ENCODE measurements at regions not wholly inside any gene's neighbourhood (a gene's known extent, or its start where the extent isn't known, plus 50 kb on each side); places are given as distances from the start of the nearest gene placed in this dataset.
"Not testable (repeated sequence)": the region's sequence is repeated elsewhere in the genome, so short reads cannot be mapped to it uniquely, and the experiment has no call there.

DNA sequence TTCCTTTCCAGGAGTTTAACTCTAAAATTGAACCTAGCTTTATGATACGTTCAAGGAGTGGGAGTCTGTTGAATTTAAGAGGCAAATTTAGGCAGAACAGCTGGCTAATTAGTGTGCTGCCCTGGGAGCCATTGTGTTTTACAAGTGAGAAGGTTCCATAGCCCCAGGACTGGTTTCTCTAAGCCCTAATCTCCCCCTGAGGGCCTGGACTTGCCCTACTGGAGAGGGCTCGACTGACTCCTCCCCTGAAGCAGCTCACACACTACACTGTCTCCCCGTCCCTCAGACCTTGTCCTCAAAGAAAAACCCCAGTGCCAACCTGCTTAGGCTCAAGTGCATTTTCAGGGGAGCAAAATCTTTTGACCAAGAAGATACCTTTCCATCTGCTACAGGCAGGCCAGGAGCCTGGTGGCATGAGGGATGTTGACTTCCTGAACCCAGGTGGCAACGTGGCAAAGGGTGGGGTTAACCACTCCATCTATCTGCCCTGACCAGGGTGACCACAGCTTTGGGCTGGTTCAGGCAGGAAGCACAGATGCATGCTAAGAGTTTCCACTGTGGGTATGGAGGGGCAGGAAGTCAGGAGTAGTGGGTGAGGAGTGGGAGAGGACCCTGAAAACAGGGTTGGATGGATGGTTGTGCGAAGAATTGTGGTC, 68.9 kb upstream of the CARD11 start:
- Histone ChIP-seq H3K4me3 (no peak overlapping the region), H3K36me3 (no peaks in the 10 kb centered on the region), H3K27me3 (peaks cover 0 to under 1% of the 10 kb centered on the region in 2 donors), H3K27ac (no peak overlapping the region), H3K9me3 (peaks cover 15 to 18% of the 10 kb centered on the region in 2 donors), H3K4me1 (no peaks in the 10 kb centered on the region)
- DNase-seq (ENCODE audit: low spot score in 2 of 2), result peak in 1 of 2 donors; percentile 25
- TF ChIP-seq POLR2A (IDR thresholded peaks at IDR 0.05), result no peak
- no peak for TF ChIP-seq POLR2AphosphoS5 (IDR thresholded peaks at IDR 0.05)
- TF ChIP-seq, protein P1, sequence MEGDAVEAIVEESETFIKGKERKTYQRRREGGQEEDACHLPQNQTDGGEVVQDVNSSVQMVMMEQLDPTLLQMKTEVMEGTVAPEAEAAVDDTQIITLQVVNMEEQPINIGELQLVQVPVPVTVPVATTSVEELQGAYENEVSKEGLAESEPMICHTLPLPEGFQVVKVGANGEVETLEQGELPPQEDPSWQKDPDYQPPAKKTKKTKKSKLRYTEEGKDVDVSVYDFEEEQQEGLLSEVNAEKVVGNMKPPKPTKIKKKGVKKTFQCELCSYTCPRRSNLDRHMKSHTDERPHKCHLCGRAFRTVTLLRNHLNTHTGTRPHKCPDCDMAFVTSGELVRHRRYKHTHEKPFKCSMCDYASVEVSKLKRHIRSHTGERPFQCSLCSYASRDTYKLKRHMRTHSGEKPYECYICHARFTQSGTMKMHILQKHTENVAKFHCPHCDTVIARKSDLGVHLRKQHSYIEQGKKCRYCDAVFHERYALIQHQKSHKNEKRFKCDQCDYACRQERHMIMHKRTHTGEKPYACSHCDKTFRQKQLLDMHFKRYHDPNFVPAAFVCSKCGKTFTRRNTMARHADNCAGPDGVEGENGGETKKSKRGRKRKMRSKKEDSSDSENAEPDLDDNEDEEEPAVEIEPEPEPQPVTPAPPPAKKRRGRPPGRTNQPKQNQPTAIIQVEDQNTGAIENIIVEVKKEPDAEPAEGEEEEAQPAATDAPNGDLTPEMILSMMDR (IDR thresholded peaks at IDR 0.05), result no peak
- intact Hi-C loops (cut with DNase I; ENCODE audit: low total_unique reads), result no loop called here

DNA sequence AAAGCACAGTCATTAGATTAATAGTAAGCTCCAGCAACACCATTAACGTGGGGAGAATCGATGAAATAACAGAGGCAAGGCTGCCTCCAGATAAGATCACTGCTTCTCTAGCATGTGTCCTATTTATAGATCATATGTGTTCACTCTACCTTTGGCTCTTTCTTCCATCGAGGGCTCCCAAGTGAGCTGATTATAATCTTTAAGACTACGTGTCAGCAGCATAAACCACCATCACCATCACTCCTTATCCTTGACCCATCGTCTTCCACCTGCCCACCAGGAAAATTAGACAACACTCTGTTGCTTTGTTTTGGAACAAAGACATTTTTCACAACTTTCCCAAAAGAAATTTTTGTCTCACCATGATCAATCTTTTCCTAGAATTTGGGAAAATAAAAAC, 71.2 kb upstream of the CARD11 start:
- intact Hi-C loops (cut with DNase I; ENCODE audit: low total_unique reads), result no loop called here
- DNase-seq (ENCODE audit: low spot score in 2 of 2), result no peak
- H3K36me3 ChIP-seq, result no peaks in the 10 kb centered on the region
- H3K4me1 ChIP-seq, result no peaks in the 10 kb centered on the region
- no peak overlapping the region for H3K27ac ChIP-seq
- H3K27me3 ChIP-seq, result peaks cover 0 to 4% of the 10 kb centered on the region in 2 donors
- H3K9me3 ChIP-seq, result peaks cover 7 to 12% of the 10 kb centered on the region in 2 donors
- TF ChIP-seq POLR2A (IDR thresholded peaks at IDR 0.05), result no peak
- H3K4me3 ChIP-seq, result no peak overlapping the region

DNA sequence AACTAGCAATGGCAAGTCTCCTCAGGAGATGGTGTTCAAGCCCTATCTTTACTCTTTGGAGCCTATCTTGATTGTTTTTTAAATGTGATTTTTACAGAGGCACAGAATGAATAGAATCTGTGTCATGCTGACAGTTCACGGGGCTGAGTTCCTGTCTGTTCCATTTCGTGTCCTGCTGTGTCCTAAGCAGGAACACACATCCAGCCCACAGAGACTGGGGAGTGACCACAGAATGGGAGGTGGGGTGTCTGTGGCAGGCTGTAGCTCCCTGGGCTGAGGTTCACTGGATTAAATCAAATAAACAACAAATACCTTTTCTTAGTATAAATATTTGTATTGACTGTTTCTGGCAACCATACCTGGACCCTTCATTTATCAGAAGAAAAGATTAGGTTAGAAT, 73.4 kb upstream of the CARD11 start:
- H3K4me3 ChIP-seq, result no peak overlapping the region
- no peaks in the 10 kb centered on the region for H3K36me3 ChIP-seq
- no peaks in the 10 kb centered on the region for H3K4me1 ChIP-seq
- TF ChIP-seq POLR2A (IDR thresholded peaks at IDR 0.05), result no peak
- TF ChIP-seq, protein P1 (IDR thresholded peaks at IDR 0.05), result no peak
- intact Hi-C loops (cut with DNase I; ENCODE audit: low total_unique reads), result no loop called here
- DNase-seq (ENCODE audit: low spot score in 2 of 2), result no peak
- peaks cover 0 to 4% of the 10 kb centered on the region in 2 donors for H3K27me3 ChIP-seq
- peaks cover 7 to 15% of the 10 kb centered on the region in 2 donors for H3K9me3 ChIP-seq
- H3K27ac ChIP-seq, result no peak overlapping the region

DNA sequence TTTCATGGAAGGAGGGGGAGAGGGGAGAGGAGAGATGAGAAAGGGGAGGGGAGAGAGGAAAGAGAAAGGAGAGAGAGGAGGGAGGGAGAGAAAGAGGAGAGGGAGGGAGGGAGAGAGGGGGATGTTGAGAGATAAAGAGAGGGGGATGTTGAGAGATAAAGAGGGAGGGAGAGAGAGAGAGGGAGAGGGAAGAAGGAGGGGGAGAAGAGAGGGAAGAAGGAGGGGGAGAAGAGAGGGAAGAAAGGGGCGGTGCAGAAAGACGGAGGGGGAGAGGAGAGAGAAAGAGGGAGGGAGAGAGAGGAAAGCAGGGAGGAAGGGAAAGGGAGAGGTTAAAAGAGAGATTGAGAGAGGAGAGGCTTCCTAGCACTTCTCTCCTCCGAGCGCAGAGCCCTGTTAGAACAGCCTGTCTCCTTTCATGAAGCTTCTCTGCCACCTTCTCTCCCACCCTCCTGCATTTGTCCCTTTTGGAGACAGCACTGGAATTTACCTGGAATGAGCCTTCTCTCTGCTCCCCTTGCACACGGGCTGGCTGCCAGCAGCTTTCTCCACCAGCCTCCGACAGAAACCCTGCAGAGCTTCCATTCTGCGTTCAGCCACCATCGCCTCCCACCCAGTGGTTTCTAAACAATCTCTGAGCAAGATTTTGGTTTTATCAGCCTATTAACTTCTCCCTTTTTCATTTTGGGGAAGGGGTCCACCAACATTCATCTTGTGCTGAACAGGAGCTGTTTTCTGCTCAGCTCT, 74.0 kb upstream of the CARD11 start:
- DNase-seq (ENCODE audit: low spot score in 2 of 2), result no peak
- H3K4me3 ChIP-seq, result no peak overlapping the region
- intact Hi-C loops (cut with DNase I; ENCODE audit: low total_unique reads), result no loop called here
- H3K27me3 ChIP-seq, result peaks cover 0 to 4% of the 10 kb centered on the region in 2 donors
- H3K27ac ChIP-seq, result no peak overlapping the region
- no peaks in the 10 kb centered on the region for H3K4me1 ChIP-seq
- peaks cover 7 to 15% of the 10 kb centered on the region in 2 donors for H3K9me3 ChIP-seq
- H3K36me3 ChIP-seq, result no peaks in the 10 kb centered on the region
- TF ChIP-seq POLR2AphosphoS5 (IDR thresholded peaks at IDR 0.05), result no peak
- TF ChIP-seq, protein P1 (IDR thresholded peaks at IDR 0.05), result no peak
- TF ChIP-seq POLR2A (IDR thresholded peaks at IDR 0.05), result no peak

DNA sequence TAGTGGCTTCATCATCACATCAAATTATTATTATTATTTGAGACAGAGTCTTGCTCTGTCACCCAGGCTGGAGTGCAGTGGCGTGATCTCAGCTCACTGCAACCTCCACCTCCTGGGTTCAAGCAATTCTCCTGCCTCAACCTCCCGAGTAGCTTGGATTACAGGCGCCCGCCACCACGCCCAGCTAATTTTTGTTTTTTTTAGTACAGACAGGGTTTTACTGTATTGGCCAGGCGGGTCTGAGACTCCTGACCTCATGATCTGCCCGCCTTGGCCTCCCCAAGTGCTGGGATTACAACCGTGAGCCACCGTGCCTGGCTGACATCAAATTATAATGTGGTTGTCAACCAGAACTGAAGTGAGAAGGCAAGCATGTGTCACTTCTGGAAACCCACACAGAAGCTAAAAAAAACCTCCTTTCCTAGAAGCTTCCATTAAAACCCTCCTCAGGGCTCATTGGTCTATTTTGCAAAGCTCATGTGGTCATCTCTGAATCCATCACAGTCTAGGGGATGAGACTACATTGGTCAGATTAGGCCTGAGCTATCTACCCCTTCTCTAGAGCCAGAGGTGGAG, 75.8 kb upstream of the CARD11 start:
- H3K4me3 ChIP-seq; H3K9me3 ChIP-seq; intact Hi-C loops (cut with DNase I; ENCODE audit: low total_unique reads); H3K27me3 ChIP-seq; DNase-seq (ENCODE audit: low spot score in 2 of 2); H3K36me3 ChIP-seq; H3K4me1 ChIP-seq; H3K27ac ChIP-seq: not testable (repeated sequence)

DNA sequence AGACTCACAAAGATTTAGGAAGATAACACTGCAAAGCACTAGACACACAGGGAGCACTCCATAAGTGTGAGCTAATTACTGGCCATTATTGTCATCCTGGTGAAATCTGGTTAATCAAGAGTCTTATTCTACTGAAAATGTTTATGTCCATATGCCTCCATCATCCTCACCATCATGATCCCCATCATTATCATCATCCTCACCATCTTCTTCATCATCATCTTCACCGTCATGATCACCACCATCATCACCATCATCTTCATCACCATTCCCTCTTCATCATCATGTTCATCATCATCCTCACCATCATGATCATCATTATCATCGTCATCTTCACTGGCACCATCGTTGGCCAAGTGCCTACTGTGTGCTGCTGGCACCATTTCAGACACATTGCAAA, 76.3 kb upstream of the CARD11 start:
- TF ChIP-seq POLR2A (IDR thresholded peaks at IDR 0.05) (no peak), POLR2AphosphoS5 (IDR thresholded peaks at IDR 0.05) (no peak)
- TF ChIP-seq, protein P1 (IDR thresholded peaks at IDR 0.05), result no peak
- no peak for DNase-seq (ENCODE audit: low spot score in 2 of 2)
- peaks cover 0 to 4% of the 10 kb centered on the region in 2 donors for H3K27me3 ChIP-seq
- H3K4me3 ChIP-seq, result no peak overlapping the region
- H3K27ac ChIP-seq, result no peak overlapping the region
- no peaks in the 10 kb centered on the region for H3K4me1 ChIP-seq
- peaks cover 0 to 4% of the 10 kb centered on the region in 2 donors for H3K9me3 ChIP-seq
- intact Hi-C loops (cut with DNase I; ENCODE audit: low total_unique reads), result no loop called here
- no peaks in the 10 kb centered on the region for H3K36me3 ChIP-seq
